Amniotic epithelial cell (primary cell): ENCODE measurements at regions not wholly inside any gene's neighbourhood (a gene's known extent, or its start where the extent isn't known, plus 50 kb on each side); places are given as distances from the start of the nearest gene placed in this dataset.

Experiments used
- DNase-seq: peaks from one replicate; pipeline ENCODE4 v3.0.0-alpha.2; 2010; ENCODE audit warnings: low read depth

DNA sequence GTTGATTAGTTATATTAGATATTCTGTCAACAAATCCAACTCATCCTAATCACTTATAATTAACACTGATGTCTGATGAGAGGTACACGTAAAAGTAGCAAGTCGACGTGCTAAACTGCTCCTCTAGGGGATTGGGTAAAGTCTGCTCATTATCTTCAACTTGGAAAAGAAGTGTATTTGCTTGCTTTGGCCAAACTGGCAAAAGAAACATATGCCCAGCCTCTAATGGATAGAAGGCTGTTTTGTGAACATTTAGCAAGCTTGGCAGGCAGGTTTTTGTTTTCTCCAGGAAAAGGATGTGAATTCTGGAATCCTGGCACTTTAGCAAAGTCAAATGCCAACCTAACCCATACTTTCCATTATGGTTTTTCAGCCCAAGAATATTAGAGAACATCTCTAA is 264.8 kb downstream of the TBL1XR1 start:
- no peak for DNase-seq

DNA sequence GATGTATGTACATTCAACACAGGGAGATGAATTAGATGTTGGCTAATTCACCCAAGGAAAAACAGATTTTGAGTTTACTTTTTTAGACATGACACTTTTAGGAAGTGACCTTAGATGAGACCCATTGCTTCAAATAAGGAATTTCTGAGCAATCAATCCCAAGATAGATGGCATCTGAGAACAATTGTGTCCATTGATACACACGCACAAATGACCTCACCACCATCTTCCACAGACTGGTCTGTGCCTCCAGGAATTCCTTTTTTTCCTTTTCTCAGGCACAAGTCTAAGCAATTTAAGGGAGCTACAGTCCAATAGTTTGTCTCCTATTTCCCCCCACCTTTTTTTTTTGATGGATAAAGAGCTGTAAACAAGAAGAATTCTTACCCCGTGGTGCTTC is 265.3 kb downstream of the TBL1XR1 start:
- DNase-seq, result no peak

DNA sequence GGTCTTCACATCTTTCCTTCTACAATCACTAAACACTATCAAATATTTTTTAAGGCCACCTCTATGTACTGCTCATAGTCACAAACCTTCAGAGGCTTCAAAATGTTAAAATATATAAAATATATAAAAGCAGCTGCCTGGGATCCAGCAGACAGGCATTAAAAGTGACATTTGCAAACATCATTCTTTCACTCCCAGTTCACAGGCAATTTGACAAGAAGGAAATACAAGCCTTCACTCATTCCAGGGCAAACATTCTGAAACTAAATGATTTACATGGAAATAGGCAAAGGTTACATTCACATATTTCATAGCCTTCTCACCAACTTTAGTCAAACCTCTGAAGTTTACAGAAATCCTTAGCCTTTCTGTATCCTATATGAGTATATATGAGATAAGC is 266.3 kb downstream of the TBL1XR1 start:
- no peak for DNase-seq

DNA sequence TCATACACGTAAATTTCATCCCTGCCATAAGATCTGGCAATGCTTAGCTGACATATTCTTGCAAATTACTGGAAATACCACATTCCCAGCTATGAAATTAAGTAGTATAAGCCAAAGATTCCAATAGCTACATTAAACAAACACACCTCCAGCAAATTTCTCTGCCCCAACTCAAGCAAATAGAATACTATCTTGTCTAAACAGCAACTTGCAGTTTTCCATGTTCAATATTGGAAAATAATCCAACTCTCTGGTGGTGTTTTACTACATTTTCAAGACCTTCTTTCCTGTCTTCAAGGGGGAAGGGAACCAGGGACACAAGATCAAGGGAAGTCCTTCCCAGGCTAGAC is 268.7 kb downstream of the TBL1XR1 start:
- no peak for DNase-seq

DNA sequence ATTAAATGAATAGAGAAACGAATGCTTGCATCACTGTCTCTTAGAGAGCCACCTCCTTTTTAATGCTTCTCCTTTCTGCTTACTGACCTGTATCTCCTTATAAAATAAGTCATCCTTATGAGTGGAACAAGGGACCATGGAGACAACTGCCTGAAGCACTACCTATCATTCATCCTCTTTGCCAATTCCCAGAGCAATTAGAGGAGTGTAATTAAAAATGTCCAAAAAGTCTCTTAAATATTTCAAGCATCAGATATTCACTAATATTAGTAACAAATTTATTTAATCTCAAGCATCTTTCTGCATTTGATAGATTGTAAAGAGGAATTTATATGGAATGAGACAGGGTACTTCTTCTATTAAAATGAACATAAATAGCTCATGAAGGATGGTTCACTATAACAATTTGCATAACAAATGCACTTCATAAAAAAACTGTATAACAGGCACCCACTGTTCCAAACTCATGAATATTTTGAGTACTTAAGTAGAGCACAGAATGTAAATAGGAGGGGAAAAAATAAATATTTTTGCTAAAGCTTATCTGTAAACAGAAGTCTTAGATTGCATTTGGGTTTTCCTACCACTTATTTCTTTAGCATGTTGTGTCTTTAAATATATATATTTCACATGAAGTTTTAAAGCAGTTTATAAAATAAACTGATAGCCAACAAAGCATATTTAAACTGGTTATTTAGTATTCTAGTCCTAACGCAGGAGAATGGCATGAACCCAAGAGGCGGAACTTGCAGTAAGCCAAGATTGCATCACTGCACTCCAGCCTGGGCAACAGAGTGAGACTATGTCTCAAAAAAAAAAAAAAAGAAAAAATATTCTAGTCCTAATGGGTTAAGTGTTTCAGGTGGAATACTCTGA is 269.3 kb downstream of the TBL1XR1 start:
- no peak for DNase-seq

DNA sequence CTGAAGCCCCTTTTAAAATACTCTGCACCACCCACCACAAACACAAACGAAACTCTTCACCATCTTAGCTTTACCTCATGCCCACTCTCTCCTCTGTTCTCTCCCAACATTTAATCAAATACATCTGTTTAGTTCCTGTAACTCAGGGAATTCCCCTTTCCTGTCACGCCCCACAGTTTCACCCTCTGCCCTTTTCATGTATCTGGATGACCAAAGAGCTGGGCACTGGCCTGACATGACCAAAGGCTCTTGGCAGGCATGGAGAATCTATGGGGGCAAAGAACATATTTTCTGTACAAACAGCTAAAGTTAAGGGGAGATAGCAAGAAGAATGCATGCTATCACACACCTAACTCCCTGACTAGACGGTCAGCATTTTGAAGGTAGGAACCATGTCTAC is 270.0 kb downstream of the TBL1XR1 start:
- no peak for DNase-seq

DNA sequence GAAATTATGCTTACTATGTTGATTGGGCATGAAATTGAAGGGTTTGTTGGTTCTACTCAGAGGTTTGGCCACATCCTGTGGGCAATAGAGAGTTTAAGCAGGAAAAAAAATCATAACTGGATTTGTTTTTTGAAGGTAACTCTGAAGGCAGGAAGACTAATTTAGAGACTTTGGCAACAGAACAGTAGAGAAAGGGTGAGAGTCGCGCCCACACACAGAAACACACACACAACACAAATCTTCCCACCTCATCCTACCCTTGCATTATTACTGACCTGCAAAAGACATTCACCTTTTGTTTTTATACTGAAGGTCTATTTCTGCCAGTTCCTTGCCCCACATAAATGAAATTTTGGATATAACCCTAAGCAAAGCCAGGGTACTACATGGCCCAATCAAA is 270.6 kb downstream of the TBL1XR1 start:
- DNase-seq, result no peak

DNA sequence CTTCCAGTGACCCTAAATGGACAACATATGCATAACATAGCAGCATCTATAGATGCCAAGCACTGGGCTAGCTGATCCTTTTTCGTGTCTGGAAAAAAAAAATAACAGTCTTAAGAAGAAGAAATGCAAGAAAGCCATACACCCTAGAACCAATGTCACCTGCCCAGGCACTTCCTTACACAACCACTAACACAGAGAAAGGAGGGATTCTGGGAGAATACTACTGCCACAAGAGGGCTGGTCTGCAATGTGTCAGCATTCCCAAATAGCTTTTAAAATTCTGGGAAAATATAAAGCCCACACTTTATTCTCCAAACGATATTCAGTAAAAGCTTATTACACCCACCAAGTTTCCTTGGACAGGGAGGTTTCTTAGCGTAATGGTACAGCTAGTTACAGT is 271.2 kb downstream of the TBL1XR1 start:
- no peak for DNase-seq

DNA sequence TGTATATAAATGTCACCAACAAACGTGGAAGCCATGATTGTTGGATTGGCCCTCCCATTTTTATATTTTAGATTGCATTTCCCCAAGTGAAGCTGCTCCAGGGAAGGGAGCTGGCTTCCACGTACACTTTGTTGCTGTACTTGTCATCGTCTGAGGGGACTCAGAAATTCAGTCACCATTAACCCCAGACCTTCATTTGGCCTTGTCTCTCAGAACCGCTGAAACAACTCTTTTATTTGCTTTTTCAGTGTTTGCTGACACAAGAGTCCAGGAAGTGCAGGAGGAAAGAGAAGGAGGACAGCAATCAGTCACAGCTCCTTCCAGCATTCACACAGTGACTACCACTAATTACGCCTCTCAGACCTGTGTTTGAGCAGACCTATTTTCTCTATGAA is 276.5 kb downstream of the TBL1XR1 start:
- no peak for DNase-seq

DNA sequence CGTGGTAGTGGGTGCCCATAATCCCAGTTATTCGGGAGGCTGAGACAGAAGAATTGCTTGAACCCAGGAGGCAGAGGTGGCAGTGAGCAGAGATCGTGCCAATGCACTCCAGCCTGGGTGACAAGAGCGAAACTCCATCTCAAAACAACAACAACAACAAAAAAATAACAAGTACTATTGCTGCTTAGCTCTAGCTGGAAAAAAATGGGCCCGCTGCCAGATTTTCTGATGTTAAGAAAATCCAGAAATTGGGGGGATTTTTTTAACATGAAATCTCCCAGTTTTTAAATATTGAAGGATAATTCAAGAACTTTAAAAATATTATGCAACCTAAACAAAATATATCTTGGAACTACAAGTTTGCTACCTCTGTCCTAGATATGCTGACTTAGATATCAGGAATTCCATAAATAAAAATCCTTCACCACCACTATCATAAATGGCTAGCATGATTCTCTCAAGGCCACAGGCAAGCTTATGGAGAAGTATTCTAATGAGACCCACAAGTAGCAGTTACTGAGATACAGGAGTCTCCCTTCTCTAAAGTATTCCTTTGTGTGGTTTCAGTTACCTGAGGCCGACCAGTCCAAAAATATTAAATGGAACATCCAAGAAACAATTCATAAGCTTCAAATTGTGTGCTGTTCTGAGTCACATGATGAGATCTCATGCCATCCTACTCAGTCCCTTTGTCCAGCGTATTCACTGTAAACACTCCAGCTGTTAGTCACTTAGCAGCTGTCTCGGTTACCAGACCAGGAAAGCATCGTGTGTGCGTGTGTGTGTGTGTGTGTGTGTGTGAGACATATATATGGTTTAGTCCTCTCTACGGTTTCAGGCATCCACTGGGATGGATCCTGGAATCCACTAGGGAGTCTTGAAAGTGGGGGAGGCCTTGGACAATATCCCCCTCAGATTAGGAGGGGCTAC is 277.2 kb downstream of the TBL1XR1 start:
- peak; percentile 68 for DNase-seq

DNA sequence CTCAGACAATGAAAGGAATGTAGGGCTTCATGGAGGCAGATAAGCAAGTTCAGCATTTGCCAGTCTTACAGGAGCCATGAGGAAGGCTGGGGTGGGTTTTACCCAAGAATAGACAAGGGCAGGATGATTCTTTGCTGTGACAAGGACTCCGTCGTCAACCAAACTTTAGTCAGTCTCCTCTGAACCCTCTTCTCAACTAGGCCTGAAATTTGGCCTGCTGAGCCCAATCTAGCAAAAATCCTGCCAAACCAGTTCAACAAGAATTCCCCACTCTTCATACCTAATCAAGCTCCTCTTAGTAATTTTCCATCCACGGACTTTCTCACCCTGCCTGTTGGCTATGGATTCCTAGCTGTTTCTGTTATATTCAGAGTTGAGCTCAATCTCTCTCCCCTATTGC is 280.5 kb downstream of the TBL1XR1 start:
- no peak for DNase-seq

DNA sequence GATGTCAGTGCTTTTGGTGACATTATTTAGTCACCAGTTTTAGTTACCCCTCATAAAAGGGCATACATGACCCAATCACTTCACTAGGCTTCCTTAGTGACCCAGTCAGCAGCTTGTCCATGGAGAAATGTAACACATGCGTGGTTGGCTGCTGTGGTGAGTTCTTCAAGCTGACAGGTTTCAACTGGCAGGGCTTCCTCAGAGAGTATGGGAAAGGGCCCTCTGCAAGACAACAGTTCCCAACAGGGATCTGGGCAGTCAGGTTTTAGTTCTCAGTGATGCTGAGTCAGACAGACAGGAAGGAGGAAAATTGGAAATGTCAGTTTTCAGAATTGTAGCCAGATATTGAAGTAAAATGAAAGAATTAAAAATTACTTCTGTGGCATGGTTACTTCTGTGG is 282.5 kb downstream of the TBL1XR1 start:
- no peak for DNase-seq

DNA sequence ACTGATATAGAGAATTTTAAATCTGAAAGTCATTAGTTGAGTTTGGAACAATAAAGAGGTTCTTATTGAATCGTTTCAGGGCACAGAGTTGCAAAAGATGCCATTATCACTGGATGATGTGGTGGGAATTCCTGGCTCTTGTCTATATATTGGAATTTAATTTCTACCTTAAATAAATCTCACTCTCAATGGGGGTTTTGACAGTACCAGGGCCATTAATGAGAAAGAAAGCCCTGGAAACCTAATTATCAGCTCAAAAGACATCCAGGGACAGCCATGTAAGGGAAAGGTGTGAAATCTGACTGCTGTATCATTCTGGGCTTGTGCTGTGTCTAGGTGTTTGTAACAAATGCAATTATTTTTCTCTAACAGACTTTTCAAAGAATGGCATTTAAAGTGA is 285.7 kb downstream of the TBL1XR1 start:
- no peak for DNase-seq

DNA sequence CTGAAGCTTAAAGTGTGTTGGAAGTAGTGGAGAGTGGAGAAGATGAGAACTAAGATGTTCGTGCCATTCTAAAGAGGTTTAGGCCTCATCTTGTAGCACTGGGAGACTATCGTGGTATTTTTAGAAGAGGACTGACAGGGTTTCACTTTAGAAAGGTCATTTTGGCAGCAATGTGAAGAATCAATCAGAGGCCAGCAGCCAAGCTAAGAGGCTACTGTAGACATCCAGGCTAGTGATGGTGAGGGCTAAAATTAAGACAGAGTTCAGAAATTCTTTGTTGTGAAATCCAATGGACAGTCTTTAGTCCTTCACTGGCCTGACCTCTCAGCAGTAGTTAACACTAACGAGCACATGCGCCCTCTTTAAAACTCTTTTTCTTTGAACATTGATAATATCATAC is 288.2 kb downstream of the TBL1XR1 start:
- no peak for DNase-seq

DNA sequence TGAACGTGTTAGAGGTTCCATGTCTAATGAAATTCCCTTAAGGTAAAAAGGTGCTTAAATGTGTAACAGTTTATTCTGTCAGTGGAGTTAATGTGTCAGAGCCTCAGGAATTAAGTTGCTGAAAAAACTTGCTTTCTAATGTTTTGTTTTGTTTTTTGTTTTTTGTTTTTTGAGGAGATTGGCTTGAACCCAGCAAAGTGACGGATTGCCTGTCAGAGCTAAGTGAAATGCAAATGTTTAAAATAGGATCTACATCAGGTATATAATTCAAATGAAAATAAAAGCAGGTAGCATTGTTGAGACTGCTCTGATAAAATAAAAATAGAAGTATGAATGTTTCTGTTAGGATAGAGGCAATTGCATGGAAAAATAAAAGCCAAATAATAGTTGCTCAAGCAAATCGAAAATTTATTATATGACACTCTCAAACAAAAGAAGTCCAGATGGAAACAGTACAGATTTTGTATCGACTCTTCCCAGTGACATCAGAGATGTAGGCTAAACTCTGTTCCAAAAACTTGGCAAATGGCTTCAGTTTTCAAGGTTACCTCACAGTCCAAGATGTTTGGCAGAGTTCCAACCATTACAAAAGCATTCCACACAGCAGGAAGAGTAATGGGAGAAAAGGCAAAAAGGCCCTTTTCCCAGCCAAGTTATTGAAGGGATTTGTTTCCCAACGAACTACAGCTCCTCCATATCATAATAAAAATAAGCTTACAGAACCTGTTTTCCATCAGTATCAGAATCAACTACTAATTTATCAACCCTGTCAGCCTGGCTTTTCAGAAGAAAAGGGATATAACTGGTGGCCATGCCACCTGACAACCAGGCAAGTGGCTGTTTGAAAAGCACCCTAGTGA is 291.0 kb downstream of the TBL1XR1 start:
- peak; percentile 72 for DNase-seq

DNA sequence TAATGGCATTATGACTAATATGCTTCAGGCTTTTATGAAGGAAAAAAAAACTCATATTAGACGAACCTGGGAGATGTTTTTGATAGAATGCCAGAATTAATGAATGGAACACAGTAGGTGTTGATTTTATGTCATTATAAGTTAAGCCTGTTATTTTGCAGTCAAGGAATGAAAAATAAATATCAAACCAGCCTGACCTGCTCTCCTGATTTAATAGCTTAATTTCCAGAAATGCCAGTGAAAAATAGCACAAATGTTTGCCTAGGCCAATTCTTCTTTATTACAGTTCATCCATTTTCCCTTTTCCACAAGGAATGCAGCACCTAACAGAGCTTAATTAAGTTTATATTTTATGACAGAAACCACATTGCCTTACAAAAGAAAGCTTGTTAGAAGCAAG is 292.0 kb downstream of the TBL1XR1 start:
- no peak for DNase-seq

DNA sequence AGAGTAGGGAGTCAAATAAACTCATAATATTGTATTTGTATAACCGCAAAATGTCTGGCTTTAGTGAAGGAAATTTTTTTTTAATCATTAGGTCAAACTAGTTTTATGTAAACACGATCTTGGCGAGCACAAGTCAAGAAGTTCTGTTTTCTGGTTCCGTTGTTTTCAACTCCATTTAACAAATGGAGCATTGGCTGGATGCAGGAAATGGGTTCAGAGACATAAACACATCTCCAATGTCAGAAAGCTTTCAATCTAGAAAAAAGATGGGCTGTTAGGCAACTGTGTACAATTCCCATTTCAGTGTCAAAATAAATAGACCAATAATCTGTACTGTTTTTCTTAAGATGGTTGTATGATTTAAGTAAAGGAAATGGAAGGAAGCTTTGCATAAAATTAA is 292.8 kb downstream of the TBL1XR1 start:
- no peak for DNase-seq

DNA sequence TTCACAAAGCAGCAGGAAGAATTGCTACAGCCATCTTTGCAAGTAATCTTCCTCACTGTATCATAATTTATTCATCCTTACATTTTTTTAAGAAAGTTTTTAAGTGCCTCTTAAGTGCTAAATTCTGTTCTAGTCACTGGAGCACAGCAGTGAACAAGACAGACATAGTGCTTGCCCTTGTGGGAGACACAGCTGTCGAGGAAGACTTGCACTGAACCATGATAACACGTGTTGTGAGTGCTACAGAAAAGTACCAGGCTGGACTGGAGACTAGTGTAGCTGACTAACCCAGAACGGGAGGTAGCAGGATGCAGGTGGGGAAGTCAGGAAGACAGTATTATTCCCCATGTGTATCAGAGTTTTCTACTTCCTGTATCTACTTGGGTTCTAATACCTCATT is 300.6 kb downstream of the TBL1XR1 start:
- DNase-seq, result no peak

DNA sequence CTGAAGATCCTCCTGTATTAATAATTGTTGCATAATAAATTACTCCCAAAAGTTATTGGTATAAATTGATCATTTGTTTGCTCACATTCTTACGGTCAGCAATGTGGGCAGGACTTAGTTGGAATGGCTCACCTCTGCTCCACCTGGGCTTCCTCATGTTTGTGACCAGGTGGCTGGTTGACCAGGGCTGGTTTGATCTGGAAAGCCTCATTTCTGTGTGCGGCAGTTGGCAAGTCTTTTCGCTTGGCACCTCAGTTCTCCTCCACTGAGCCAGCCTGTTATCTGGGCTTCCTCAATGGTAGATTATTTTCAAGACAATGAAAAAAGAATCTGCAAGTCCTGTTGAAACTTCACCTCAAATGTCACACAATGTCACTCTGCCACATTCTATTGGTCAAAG is 301.1 kb downstream of the TBL1XR1 start:
- no peak for DNase-seq

DNA sequence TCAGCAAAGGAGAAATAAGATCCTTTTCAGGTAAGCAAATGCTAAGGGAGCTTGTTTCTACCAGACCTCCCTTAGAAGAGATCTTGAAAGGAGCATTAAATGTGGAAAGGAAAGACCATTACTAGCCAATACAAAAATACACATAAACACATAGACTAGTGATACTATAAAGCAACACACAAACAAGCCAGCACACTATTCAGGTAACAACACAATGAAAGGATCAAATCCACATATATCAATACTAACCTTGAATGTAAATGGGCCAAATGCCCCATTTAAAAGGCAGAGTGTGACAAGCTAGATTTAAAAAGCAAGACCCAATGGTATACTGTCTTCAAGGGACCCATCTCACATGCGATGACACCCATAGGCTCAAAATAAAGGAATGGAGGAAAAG is 317.6 kb downstream of the TBL1XR1 start:
- DNase-seq, result no peak

DNA sequence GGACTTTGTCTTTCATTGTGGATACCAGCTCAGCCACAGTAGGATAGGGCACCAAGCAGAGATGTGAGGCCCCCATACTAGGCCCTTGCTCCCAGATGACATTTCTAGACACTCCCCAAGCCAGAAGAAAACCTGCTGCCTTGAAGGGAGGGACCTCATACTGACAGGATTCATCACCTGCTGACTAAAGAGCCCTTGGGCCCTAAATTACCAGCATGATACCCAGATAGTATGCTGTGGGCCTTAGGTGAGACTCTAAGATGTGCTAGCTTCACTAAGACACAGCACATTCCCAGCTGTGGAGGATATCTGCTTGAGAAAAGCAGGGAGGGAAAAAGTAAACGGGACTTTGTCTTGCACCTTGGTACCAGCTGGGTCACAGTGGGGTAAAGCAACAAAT is 324.0 kb downstream of the TBL1XR1 start:
- DNase-seq, result no peak

DNA sequence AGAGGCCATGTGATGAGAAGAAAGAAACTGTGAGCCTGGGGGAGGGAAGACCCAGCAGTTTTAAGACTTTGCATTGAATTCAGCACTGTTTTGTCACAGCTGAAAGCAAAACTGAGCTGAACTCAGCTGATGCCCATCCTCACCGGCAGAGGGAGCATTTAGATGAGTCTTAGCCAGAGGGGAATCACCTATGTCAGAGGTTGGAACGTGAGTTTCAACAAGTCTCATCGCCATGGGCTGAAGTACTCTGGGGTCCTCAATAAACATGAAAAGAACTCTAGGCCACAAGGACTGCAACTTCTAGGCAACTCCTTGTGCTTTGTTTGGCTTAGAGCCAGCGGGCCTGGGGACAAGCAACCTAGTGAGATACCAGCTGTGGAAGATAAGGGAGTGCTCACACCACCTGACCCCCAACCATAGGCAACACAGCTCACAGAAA is 324.5 kb downstream of the TBL1XR1 start:
- DNase-seq, result peak; percentile 58
